ENCODE measurements at regions not wholly inside any gene's neighbourhood (a gene's known extent, or its start where the extent isn't known, plus 50 kb on each side); places are given as distances from the start of the nearest gene placed in this dataset.

DNA sequence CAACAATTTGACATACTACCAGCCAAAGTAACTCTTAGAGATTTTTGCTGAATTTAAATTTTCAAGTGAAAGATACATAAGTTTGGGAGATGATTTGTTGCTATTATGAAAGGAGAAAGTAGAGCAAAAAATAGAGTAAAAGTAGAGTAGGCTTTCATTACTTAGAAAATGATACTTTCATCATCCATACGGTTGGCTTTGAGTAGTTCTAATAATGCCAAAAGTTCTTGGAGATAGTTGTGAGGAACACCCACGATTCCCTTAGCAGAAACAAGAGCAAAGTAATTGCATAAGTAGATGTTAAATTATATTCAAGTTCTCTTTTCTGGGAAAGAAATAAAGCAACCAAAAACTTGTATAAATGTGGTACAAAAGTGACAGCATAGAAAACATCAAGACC is 95.0 kb upstream of the VAV3 start:
- H3K4me3 ChIP-seq (ENCODE audit: low read depth, low read length): no peak overlapping the region
- TF ChIP-seq, protein P1, sequence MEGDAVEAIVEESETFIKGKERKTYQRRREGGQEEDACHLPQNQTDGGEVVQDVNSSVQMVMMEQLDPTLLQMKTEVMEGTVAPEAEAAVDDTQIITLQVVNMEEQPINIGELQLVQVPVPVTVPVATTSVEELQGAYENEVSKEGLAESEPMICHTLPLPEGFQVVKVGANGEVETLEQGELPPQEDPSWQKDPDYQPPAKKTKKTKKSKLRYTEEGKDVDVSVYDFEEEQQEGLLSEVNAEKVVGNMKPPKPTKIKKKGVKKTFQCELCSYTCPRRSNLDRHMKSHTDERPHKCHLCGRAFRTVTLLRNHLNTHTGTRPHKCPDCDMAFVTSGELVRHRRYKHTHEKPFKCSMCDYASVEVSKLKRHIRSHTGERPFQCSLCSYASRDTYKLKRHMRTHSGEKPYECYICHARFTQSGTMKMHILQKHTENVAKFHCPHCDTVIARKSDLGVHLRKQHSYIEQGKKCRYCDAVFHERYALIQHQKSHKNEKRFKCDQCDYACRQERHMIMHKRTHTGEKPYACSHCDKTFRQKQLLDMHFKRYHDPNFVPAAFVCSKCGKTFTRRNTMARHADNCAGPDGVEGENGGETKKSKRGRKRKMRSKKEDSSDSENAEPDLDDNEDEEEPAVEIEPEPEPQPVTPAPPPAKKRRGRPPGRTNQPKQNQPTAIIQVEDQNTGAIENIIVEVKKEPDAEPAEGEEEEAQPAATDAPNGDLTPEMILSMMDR (conservative IDR thresholded peaks at IDR 0.05; ENCODE audit: low read depth, low read length): no peak
- DNase-seq (ENCODE audit: low read depth): no peak

DNA sequence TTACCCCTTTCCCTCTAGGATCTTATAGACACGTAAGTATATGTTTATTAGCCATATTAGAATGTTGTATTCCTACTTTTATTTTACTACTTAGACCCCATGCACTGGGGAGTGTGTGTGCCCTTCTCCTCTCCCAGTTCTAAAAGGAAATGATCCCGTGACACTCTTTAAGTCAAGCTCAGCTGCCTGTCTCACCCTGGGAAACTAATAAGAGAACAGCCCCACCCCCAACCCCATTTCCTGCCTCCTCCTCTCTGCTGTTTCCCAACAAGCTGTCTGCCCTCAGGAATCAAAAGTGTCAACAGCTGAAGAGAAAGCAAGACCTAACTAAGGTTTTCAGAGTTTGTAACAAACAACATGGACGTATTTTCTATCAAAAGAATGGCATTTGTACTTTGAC is 92.6 kb upstream of the VAV3 start:
- no peak overlapping the region for H3K4me3 ChIP-seq (ENCODE audit: low read depth, low read length)
- peak; percentile 87 for DNase-seq (ENCODE audit: low read depth)
- TF ChIP-seq, protein P1 (conservative IDR thresholded peaks at IDR 0.05; ENCODE audit: low read depth, low read length): no peak

DNA sequence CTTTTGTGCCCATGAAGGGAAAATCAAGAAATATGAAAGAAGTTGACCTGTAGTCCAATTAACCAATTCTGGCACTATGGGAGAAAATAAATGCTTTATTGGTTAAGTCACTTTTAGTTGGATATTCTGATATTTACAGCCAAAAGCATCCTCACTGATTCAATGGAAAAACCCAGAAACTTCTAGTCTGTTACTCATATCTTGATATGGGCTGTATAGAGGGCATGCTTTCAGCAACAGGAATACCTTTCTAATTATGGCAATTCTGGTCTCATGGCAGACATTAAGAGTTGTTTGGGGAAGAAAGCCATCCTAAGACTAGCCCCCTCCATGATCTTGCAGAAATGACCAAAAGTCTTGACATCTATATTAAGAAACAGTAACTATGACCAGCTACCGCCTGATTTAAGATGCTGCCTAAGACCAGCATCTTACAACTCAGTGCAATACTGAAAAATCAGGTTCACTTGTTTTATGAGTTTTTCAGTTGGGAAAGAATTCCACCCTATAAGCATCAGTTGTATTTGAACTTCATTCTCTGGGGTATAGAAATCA is 91.5 kb upstream of the VAV3 start:
- TF ChIP-seq, protein P1 (conservative IDR thresholded peaks at IDR 0.05; ENCODE audit: low read depth, low read length): no peak
- DNase-seq (ENCODE audit: low read depth): no peak
- no peak overlapping the region for H3K4me3 ChIP-seq (ENCODE audit: low read depth, low read length)

DNA sequence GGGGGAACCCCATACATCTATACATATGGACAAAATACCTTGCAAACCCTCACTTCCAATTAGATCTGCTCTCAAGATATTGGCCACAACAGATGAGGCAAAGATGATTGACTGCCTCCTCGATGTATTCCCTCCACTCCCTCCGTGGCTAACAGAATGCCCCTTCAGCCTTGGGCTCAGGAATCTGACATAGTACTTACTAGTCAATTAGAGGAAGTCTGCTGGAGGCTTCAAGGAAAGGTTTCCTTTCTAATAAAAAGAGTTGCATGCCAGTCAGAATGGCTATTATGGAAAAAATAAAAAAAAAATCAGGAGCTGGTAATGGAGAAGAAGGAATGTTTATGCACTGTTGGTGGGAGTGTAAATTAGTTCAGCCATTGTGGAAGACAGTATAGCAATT is 90.4 kb upstream of the VAV3 start:
- no peak overlapping the region for H3K4me3 ChIP-seq (ENCODE audit: low read depth, low read length)
- DNase-seq (ENCODE audit: low read depth): no peak
- TF ChIP-seq, protein P1 (conservative IDR thresholded peaks at IDR 0.05; ENCODE audit: low read depth, low read length): no peak

DNA sequence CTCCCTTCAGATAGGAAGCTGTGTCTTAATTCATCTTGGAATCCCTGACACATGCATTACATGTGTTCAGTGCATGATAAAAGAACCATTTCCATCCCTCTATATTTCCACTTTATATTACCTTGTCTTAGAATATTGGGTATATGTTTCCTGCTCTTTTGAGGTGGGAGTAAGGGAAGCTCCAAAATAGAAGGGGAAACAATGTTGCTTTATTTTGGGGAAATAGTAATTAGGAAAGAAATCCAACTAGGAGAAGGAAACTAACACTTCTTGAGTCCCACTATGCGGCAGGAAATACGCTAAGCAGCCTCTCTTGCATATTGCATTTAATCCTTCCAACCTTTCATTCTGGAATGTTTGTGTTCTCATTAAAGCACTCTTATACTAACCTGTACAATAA is 89.4 kb upstream of the VAV3 start:
- TF ChIP-seq, protein P1 (conservative IDR thresholded peaks at IDR 0.05; ENCODE audit: low read depth, low read length): no peak
- no peak overlapping the region for H3K4me3 ChIP-seq (ENCODE audit: low read depth, low read length)
- DNase-seq (ENCODE audit: low read depth): no peak

DNA sequence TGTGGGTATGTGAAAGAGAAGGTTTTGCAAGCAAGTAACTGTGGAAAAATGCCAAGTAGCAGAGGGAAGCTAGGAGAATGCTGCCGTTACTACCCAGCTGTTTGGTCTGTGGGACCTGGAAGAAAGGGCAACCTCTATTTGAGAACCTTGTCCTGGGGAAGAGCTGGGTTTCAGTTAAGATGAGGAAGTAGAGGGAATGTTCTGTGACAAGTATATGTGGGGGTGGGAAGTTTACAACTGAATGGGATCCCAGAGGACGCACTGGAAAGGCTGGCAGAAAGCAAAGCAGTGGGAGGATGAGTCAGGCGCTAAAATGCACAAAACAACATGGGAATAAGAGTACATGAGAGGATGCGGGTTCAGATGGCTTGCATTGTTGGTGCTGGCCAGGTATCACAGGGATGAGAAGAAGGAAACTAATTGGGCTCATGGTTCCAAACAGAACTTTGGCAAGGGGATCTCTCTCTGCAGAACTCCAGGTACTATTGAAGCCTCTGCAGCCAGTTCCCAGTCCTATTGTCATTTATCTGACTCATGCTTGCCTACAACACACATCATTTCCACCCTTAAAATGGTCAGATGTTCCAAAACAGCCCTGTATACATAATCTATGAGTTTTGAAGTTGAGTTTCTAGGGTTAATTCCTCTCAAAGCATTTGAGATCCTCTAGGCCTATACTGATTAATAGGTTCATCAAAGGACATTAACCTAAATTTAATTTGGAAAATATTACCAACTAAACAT is 88.5 kb upstream of the VAV3 start:
- peak; percentile 65 for DNase-seq (ENCODE audit: low read depth)
- TF ChIP-seq, protein P1 (conservative IDR thresholded peaks at IDR 0.05; ENCODE audit: low read depth, low read length): no peak
- H3K4me3 ChIP-seq (ENCODE audit: low read depth, low read length): no peak overlapping the region

All from choroid plexus epithelial cell (primary cell).